AG08396 (cell line): ENCODE measurements at regions not wholly inside any gene's neighbourhood (a gene's known extent, or its start where the extent isn't known, plus 50 kb on each side); places are given as distances from the start of the nearest gene placed in this dataset.

Experiments used
- DNase-seq: peaks from one replicate; pipeline ENCODE4 v3.0.0; 2012; ENCODE audit warnings: low spot score, mixed read lengths

DNA sequence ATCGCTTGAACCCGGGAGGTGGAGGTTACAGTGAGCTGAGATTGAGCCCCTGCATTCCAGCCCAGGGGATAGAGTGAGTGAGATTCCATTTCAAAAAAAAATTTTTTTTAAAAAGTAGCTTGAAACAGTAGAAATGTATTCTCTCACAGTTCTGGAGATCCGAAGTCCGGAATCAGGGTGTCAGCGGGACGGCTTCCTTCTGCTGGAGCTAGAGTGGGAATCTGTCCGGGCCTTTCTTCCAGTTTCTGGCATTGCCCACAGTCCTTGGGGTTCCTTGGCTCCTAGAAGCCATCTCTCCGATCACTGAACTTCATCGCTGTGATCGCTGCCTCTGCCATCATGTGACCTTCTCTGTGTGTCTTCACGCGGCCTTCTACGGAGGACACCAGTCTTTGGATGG is 181.2 kb upstream of the CIBAR2 start:
- no peak for DNase-seq

DNA sequence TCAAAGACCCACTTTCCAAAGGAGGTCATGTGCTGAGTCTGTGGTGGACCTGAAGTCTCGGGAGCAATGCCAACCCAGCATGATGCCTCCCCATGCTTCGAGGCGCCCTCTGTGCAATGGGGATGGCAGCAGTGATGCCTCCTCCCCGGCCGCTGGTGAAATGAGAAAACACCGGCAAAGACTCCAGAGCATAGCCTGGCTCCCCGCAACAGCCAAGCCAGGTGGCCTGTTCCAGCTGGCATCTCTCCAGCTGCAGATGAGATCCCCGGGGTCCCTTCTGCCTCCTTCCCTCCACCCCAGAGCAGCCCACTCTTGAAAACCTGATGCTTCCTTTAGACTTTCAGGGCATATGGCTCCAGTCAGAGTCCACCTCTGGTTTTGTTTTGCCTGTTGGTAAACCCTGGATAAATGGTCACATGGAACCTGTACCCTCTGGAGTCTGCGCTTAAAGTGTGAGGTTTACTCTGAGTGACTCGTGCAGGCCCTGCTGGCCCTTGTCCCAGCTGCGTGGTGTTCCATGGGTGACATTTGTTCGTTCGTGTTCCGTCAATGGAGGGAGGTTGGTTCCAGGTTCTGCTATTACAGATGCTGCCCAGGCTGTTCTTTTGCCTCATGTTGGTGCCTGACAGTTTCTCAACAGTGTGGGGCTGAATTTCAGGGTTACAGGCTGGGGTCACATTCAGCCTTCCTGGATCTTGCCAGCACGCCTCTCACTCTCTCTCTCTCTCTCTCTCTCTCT is 181.8 kb upstream of the CIBAR2 start:
- DNase-seq, result no peak

DNA sequence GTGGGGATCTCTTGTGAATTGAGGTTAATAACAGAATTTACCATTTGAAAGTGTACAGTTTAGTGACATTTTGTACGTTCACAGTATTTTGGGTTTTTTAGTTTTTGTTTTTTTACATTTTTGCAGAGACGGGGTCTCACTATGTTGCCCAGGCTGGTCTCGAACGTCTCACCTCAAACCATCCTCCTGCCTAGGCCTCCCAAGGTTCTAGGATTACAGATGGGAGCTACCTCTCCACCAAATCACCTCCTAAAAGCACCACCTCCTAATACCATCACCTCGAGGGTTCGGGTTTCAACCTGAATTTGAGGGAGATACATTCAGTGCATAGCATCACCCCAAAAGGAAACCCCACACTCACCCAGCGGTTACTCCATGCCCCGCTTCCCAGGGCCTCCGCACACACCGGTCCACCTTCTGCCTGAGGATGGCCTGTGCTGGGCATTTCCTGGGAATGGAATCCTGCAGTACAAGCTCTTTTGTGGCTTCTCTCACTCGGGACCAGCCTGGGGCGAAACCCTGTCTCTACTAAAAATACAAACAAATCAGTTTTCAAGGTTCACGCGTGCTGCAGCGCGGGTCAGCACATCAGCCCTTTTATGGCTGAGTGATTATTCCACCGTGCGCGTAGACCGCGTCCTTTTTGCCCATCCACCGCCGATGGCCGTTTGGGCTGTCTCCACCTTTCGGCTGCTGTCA is 182.7 kb upstream of the CIBAR2 start:
- DNase-seq, result no peak

DNA sequence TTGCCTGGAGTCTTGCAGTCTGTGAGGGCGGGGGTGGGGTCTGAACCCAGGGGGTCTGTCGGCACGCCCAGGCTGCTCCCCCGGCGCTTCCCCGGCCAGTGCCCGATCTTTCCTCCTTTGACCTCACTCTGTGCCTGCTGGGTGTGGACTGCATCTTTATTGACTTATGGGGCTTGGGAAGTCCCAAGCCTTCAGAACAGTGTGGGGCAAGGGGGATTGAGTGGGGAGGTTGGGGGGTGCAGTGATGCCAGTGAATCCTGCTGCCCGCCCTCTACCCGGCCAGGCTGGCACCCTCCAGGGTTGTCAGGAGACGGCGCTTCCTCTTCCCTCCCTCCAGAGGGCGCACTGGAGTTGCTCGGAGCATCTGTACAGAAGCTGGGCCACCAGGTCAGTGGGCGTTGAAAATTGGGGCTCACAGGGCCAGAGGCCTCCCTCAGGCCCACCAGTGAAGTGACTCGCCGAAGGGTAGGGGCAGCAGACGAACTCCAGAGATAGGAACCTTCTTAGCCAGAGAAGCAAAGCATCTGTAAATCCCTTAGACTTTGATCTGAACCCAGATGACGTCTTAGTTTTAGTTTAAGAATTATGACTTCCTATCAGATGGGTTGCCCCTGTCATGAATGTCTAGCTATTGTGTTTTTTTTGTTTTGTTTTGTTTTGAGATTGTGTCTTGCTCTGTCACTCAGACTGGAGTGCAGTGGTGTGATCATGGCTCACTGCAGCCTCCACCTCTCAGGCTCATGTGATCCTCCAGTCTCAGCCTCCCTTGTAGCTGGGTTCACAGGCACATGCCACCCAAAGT is 184.8 kb upstream of the CIBAR2 start:
- peak; percentile 68 for DNase-seq

DNA sequence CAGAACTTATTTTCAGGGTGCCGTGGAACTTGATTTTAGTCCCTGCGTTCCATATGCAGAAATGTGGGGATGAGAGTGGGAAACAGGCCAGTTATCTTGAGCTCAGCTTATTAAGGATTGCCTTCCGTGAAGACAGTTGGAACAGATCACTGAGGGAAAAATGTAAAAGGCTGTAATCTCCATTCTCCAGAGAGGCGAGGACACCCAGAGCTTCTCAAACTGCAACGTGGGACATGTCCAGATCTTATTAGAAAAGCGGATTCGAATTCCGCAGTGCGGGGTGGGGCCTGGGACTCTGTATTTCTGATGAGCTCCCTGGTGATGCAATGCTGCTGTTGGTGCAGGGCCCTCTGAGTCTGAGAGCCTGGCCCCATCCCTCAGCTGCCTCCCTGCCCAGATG is 185.6 kb upstream of the CIBAR2 start:
- no peak for DNase-seq

DNA sequence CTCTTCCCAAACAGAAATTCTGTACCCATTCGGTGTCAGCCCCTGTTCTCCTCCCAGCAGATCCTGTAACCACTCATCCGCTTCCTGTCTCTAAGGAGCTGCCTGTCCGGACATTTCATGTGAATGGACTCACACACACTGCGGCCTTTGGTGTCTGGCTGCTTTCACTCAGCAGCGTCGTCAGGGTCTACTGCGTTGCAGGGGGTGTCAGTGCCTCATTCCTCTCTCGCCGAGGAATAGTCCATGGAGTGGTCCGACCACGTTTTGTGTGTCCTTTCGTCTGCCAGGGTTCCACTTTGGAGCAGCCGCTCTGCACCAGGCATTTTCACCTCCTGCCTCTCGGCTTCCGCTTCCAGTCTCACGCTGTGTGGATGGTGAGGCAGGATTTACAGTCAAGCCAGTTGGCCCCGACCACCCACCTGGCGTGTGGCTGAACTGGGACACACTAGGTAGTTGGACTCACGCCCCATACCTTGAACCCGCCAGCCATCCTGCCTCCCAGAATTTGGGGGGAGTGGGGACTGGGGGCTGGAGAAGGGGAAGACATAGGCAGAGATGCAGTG is 188.2 kb upstream of the CIBAR2 start:
- DNase-seq, result no peak

DNA sequence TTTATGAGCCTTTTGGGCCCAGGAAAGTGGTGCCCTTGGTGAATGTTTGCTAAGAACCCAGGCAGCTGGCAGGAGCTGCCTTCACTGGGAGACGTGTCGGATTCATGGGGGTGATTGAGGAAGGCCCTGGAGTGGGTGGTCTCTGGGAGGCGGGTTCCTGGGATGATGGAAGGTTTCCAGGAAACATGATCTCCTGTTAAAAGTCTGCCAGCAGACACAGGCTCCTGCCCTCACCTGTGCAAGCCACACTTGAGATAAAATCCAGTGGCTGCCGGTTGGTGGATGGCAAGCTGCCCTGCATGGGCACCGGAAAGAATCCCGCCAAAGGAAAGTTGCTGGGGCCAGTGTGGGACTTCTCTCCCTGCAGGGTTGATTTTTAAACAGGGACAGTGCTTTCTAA is 189.0 kb upstream of the CIBAR2 start:
- no peak for DNase-seq

DNA sequence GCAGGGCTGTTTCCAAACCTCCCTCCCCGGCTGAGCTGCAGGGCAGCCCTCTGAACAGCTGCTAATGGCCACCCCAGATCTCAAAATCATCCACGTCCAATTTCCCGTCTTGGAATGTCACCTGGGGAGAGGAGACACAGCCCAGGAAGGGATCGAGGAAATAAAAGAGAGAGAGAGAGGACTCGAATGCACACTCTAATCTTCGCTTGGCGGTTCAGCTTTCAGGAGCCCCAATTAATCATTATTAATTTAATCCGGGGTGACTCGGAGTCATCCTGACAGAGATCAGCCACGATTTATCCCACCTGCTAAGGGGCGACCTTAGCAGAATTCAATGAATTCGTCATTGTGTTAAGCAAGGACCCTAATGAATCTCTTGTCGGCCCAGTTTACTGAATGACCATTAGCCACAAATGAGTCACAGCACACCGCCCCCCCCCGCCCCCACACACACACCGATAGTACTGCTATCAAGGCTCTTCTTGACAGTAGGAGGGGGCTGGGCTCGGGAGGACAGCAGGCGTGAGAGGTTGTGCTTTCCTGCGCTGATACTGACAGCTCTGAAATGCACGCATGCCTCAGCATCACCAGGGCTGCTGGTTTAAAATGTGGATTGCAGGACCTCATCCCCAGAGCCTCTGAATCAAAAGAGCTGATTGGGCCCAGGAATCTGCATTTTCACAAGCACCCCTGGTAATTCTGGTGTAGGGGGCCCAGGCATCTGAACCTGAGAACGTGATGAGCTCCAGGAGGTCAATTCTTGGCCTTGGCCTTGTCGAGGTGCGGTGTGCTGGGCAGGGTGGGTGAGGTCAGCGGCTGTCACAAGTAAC is 190.0 kb upstream of the CIBAR2 start:
- DNase-seq, result no peak

DNA sequence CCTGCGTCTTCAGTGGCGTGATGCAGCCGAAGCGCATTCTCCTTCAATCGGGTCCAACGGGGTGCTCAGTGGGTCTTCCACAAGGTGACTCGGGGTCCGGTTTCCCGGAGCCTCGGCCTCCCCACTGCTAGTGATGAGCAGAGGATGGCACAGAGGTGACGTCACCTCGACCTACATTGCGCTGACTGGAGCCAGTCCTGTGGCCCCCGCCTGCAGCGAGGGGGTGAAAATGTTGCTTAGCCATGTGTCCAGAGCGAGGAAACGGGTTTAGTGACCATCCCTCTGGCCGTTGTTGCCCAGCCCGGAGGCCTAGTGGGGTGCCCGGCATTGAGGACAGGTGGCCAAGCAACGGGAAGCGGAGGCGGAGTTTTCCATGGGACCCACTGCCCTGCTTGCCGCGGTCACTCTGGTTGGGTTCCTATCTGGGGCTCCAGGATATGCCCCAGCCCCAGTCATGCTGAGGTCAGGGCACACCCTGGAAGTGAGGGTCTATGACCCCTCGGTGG is 190.6 kb upstream of the CIBAR2 start:
- no peak for DNase-seq

DNA sequence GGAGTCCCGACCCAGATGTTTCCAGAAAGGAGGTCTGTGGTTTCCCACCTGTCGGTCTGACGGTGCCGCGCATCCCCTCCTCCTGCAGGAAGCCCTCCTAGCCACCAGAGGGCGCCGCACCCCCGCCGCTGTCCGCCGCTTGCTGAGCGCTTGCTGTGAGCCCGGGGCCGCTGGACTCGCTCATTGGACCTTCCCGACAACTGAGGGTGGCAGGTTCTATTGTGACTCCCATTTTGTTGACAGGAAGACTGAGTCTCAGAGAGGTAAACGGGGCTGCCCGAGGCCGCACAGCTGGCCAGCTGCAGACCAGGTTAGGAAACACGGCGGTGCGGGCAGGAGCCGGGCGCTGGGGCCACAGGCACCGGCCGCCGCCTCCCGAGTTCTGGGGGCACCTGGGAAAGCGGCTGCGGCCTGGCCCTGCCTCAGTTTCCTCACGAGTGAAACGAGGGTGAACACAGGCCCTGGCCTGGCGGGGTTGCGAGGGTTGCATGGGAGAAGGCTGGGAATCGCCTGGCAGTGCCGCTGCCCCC is 191.1 kb upstream of the CIBAR2 start:
- no peak for DNase-seq

DNA sequence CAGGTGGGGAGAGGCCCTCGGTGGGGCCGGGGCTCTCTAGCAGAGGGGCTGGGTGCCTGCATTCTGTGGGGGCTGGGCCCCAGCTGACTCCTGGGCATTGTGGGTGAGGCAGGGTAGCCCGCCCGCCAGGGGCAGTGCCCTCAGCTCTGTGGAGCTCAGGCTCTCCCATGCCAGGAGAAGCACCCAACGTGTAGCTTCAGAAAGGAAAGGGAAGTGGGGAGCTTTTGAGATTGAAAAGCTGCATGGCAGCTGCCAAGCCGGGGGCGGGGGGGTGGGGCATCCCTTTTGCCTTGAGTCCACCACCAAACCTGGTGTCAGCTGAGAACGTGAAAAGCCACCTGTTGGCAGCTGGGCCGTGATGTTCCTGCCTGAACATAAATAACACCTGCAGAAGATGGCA is 192.1 kb upstream of the CIBAR2 start:
- no peak for DNase-seq

DNA sequence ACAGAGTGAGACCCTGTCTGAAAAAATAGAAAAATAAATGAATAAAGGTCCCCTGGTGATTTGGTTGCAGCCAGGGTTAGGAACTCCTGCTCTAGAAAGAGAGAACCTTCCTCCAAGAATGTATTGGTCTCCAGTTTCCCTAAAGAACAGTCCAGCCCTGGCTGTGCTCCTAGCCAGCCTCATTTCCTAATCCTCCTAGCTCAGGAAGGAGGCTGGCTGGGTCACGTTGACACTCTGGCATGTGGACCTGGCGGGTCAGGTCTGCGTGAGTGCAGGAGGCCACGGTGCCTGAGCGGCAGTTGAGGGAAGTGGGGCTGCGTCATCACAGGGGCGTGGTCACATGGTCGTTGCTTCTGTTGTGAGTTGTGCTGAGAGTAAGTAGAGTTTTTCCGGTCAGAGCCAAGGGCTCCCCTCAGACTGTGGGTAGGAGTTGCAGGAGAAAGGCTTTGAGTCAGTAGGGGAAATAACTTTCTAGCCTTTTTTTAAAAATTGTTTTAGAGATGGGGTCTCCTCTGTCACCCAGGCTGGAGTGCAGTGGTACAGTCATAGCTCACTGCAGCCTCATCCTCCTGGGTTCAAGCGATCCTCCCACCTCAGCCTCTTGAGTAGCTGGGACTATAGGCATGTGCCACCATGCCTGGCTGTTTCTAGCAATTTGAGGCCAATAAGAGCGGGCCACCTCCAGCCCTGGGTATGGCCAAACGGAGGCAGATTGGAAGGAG is 194.0 kb upstream of the CIBAR2 start:
- peak; percentile 89 for DNase-seq

DNA sequence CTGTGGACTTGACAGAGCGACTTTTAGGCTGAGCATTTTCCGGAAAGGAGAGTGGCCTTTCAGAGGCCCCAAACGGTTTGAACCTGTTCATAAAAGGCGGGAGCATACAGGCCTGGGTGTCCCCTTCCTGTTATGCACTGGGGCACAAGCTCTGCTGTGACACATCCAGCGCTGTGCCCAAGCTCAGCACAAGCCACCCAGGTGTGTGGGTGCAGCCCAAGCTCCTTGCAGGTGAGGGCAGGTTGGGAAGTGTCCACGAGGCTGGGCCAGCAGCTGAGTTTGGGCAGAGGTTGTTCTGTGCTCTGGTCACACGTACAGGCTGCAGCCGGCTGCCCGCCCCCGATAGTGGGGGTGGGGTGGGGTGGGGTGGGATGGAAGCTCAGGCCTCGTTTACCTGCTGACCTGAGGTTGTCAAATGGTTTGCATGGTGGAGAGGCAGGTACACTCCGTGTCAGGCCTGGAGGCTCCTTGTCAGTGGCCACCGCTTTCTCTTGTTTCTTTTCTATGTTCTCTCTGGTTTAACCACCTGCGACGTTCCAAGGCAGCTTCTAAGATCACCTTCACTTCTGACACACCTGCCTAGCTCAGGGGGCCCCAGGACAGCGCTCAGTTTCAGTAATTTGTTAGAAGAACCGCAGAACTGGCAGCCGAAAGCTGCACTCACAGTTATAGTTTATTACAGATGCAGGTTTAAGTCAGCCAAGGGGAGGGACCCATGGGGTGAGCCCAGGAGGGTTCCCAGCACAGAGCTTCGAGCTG is 194.7 kb upstream of the CIBAR2 start:
- no peak for DNase-seq

DNA sequence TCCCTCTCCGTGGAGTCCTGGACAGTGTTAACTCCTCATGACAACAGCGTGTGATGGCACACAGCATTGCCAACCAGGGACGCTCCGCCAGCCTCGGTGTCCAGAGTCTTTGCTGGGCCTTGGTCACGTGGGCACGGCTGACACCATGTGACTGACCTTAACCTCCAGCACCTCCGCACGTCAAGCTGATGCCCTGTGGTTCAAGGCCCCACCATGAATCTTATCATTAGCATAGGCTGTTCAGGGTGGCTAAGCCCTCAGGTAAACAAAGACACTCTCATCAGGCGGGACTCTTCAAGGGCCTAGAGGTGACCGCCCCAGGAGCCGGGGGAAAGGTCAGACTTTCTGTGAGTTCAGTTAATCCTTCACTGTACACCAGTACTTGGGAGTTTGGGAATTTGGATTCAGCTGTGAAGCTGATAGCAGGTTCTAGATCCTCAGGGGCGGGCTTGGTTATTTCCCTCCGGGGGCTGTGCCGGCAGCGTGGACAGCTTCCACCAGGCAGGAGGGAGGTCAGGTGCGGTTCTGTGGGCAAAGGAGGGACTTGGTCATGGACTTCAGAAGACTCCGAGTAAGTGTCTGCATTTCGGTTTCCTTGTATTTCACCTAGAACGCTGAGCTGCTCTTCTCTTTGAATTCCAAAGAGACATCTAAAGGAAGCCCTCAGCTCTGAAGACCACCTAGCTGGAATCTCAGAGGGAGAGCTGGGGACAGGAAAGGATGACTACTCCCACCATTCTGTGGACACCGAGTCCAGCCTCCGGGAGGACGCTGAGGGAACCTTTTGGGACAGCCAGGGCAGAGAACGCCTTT is 195.5 kb upstream of the CIBAR2 start:
- no peak for DNase-seq

DNA sequence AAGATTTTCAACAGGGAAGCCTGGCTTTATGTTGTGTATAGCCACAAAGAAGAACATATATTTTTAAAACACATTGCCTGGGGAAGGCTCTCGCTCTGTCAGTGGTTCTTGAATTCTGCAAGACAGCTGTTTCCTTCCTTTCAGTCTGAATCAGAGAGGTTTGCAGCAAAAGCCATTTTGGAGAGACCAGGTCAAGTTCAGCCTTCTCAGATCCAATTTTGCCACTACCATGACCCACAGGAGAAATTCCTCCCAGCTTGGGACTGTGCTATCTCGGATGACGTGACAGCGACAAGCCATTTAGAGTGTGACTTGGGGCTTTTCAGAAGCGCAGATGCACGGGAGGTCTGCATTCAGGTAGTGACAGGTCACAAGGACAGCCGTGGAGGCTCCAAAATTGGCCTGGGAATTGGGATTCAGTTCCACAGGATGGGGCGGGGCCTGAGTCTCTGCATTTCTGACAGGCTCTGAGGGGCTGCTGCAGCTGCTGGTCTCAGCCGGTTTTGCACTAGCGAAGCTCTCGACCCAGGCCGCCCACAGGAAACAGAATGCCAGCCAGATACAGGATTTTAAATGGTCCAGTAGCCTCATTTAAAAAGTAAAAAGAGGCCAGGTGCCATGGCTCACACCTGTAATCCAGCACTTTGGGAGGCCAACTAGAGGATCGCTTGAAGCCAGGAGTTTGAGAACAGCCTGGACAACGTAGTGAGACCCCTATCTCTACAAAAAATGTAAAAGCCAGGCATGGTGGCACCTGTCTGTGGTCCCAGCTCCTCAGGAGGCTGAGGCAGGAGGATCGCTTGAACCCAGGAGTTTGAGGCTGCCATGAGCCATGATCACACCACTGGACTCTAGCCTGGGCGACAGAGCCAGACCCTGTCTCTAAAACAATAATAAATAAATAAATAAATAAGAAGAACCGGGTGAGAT is 196.6 kb upstream of the CIBAR2 start:
- DNase-seq, result no peak

DNA sequence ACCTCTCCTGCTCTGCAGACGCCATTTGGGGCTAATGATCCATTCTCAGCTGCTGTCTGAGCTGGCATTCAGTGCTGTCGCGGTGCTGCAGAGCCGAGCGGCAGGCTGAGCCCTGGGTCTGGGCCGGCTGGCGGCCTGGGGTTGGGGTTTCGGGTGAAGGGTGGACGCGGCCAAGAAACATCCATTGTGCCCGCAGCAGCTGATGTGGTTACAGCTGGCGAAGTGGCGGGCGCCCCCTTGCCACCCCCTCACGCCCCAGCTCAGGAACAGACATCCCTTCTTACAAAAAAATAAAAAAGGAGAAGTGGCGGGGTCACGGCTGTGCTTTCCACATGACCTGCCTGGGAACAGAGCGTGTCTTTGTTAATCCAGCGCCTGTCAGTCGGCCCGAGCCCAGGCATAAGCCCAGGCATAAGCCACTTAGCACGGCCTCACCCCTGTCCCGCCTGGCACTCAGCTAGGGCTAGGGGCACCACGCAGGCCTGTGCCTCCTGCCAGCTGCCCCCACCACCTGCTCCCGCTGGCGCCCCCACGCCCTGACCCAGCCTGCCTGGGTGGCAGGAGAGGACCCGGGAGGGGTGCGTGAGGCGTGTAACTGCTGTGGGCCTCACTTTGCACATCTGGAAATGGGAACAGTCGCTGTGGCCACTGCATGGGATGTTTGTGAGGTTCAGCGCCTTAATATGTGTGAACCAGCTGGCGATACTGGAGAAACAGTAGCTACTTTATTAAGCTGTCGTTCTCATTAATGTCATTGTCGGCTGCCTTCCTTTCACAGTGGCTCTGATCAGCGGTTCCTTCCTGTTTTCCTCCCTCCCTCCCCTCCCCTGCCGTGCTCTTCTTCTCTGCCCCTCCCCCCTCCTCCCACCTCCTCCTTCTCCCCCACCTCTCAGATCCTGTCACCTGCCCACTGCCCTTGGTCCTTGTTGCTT is 197.7 kb upstream of the CIBAR2 start:
- DNase-seq, result no peak
